ENCODE measurements at regions not wholly inside any gene's neighbourhood (a gene's known extent, or its start where the extent isn't known, plus 50 kb on each side); places are given as distances from the start of the nearest gene placed in this dataset.

GRCh38 chr15:69951256-69951897 is 146.3 kb downstream of the TLE3 start:
- Mint-ChIP-seq H3K27me3 (ENCODE audit: unreplicated experiment) (no peaks in the 10 kb centered on the region), H3K36me3 (ENCODE audit: unreplicated experiment) (no peaks in the 10 kb centered on the region), H3K27ac (ENCODE audit: unreplicated experiment) (no peak overlapping the region), H3K4me1 (ENCODE audit: low read depth, unreplicated experiment) (peaks cover 3% of the 10 kb centered on the region), H3K9me3 (ENCODE audit: unreplicated experiment) (peaks cover 3% of the 10 kb centered on the region), H3K4me3 (ENCODE audit: unreplicated experiment) (no peak overlapping the region)
- DNase-seq, result no peak
- TF ChIP-seq CTCF (IDR thresholded peaks at IDR 0.05; ENCODE audit: partially characterized antibody, unreplicated experiment), result no peak

GRCh38 chr15:69951898-69952555 is 145.7 kb downstream of the TLE3 start:
- no peak for TF ChIP-seq CTCF (IDR thresholded peaks at IDR 0.05; ENCODE audit: partially characterized antibody, unreplicated experiment)
- no peak overlapping the region for H3K27ac Mint-ChIP-seq (ENCODE audit: unreplicated experiment)
- no peaks in the 10 kb centered on the region for H3K36me3 Mint-ChIP-seq (ENCODE audit: unreplicated experiment)
- H3K4me1 Mint-ChIP-seq (ENCODE audit: low read depth, unreplicated experiment), result peaks cover 3% of the 10 kb centered on the region
- H3K27me3 Mint-ChIP-seq (ENCODE audit: unreplicated experiment), result no peaks in the 10 kb centered on the region
- DNase-seq, result no peak
- H3K9me3 Mint-ChIP-seq (ENCODE audit: unreplicated experiment), result peaks cover 3% of the 10 kb centered on the region
- no peak overlapping the region for H3K4me3 Mint-ChIP-seq (ENCODE audit: unreplicated experiment)

GRCh38 chr15:69953051-69953450 is 144.7 kb downstream of the TLE3 start:
- no peaks in the 10 kb centered on the region for H3K36me3 Mint-ChIP-seq (ENCODE audit: unreplicated experiment)
- no peak for DNase-seq
- TF ChIP-seq CTCF (IDR thresholded peaks at IDR 0.05; ENCODE audit: partially characterized antibody, unreplicated experiment), result no peak
- no peak overlapping the region for H3K4me3 Mint-ChIP-seq (ENCODE audit: unreplicated experiment)
- H3K27ac Mint-ChIP-seq (ENCODE audit: unreplicated experiment), result no peak overlapping the region
- peaks cover 3% of the 10 kb centered on the region for H3K9me3 Mint-ChIP-seq (ENCODE audit: unreplicated experiment)
- H3K27me3 Mint-ChIP-seq (ENCODE audit: unreplicated experiment), result no peaks in the 10 kb centered on the region
- H3K4me1 Mint-ChIP-seq (ENCODE audit: low read depth, unreplicated experiment), result peaks cover 3% of the 10 kb centered on the region

GRCh38 chr15:69953816-69954215 is 143.9 kb downstream of the TLE3 start:
- Mint-ChIP-seq H3K36me3 (ENCODE audit: unreplicated experiment) (no peaks in the 10 kb centered on the region), H3K4me3 (ENCODE audit: unreplicated experiment) (no peak overlapping the region), H3K4me1 (ENCODE audit: low read depth, unreplicated experiment) (no peaks in the 10 kb centered on the region), H3K27me3 (ENCODE audit: unreplicated experiment) (no peaks in the 10 kb centered on the region), H3K9me3 (ENCODE audit: unreplicated experiment) (no peaks in the 10 kb centered on the region), H3K27ac (ENCODE audit: unreplicated experiment) (no peak overlapping the region)
- TF ChIP-seq CTCF (IDR thresholded peaks at IDR 0.05; ENCODE audit: partially characterized antibody, unreplicated experiment), result no peak
- DNase-seq, result no peak

- no peaks in the 10 kb centered on the region for H3K9me3 Mint-ChIP-seq (ENCODE audit: unreplicated experiment)
- DNase-seq, result no peak
- H3K4me1 Mint-ChIP-seq (ENCODE audit: low read depth, unreplicated experiment), result no peaks in the 10 kb centered on the region
- no peak overlapping the region for H3K27ac Mint-ChIP-seq (ENCODE audit: unreplicated experiment)
- H3K4me3 Mint-ChIP-seq (ENCODE audit: unreplicated experiment), result no peak overlapping the region
- H3K36me3 Mint-ChIP-seq (ENCODE audit: unreplicated experiment), result no peaks in the 10 kb centered on the region
- H3K27me3 Mint-ChIP-seq (ENCODE audit: unreplicated experiment), result no peaks in the 10 kb centered on the region
- no peak for TF ChIP-seq CTCF (IDR thresholded peaks at IDR 0.05; ENCODE audit: partially characterized antibody, unreplicated experiment)
These were observed 143.1 kb downstream of the TLE3 start for GRCh38 chr15:69954666-69955065.

Measured in glutamatergic neuron (in vitro differentiated cells).